ENCODE measurements at regions not wholly inside any gene's neighbourhood (a gene's known extent, or its start where the extent isn't known, plus 50 kb on each side); places are given as distances from the start of the nearest gene placed in this dataset.

- intact Hi-C loops (cut with micrococcal nuclease) (no loop called here), in situ Hi-C loops (cut with MboI; ENCODE audit: low sequenced_read_pairs) (no loop called here), dilution Hi-C loops (cut with HindIII; ENCODE audit: low sequenced_read_pairs, unreplicated experiment) (no loop called here)
- ChIA-PET POLR2A (ENCODE audit: unreplicated experiment) (no interaction called here), CTCF (interaction anchor here (0.7 kb wide), 1 partner anchor 86 kb away, joined by 3 read pairs; no protein-coding TSS in a partner anchor)
- no peaks in the 10 kb centered on the region for H3K27me3 ChIP-seq (ENCODE audit: control insufficient read depth, insufficient read depth, low read length)
- no peak overlapping the region for H3K4ac ChIP-seq (ENCODE audit: low read depth, low read length)
- H3K27ac ChIP-seq (ENCODE audit: insufficient read depth, low read length) = no peak overlapping the region
- no peak overlapping the region for H2BK20ac ChIP-seq (ENCODE audit: low read depth, low read length)
- H3K4me3 ChIP-seq (ENCODE audit: insufficient read depth, low read depth, low read length) = no peak overlapping the region
- no TSS peak for BruUV-seq (replicated peaks)
- H2AFZ ChIP-seq (replicated peaks; ENCODE audit: low read length, poor library complexity) = no peak overlapping the region
- no peaks in the 10 kb centered on the region for H3K36me3 ChIP-seq (ENCODE audit: control insufficient read depth, insufficient read depth, low read length)
- TF ChIP-seq FOS (IDR thresholded peaks at IDR 0.05; ENCODE audit: low read depth, low read length) (no peak), USF2 (IDR thresholded peaks at IDR 0.05; ENCODE audit: low read depth, low read length) (no peak), CHD1 (IDR thresholded peaks at IDR 0.05; ENCODE audit: low read depth, low read length) (no peak), BHLHE40 (IDR thresholded peaks at IDR 0.05; ENCODE audit: low read depth, low read length) (no peak), MAZ (IDR thresholded peaks at IDR 0.05; ENCODE audit: borderline replicate concordance, low read depth, low read length) (no peak)
- no peak overlapping the region for H3K4me2 ChIP-seq (ENCODE audit: low read depth, low read length)
- WGBS, 2 experiments (ENCODE audit: extremely low coverage in 2 of 2, insufficient read length in 1 of 2) = no CpG with 5 or more reads among the region's 1 CpG
- no peak overlapping the region for H2BK120ac ChIP-seq (ENCODE audit: low read depth, low read length)
- DNase-seq = no peak
- H4K91ac ChIP-seq (ENCODE audit: insufficient read depth, low read depth, low read length) = no peak overlapping the region
- no peak overlapping the region for H4K5ac ChIP-seq (ENCODE audit: low read depth, low read length)
- H2BK5ac ChIP-seq (ENCODE audit: low read depth, low read length, poor library complexity, severe bottlenecking) = no peak overlapping the region
- H3K4me1 ChIP-seq (ENCODE audit: control insufficient read depth, insufficient read depth, low read length) = no peaks in the 10 kb centered on the region
- no peaks in the 10 kb centered on the region for H3K79me1 ChIP-seq (ENCODE audit: low read depth in 1 of 2, low read length in 2 of 2)
- H3K56ac ChIP-seq (ENCODE audit: extremely low read depth, insufficient read depth, low read length) = no peak overlapping the region
- H2AK5ac ChIP-seq (ENCODE audit: low read depth, low read length) = no peak overlapping the region
- no peak overlapping the region for H3K23ac ChIP-seq (ENCODE audit: low read depth, low read length)
- no peak overlapping the region for H3K14ac ChIP-seq (replicated peaks; ENCODE audit: low read depth, low read length)
- H3K9me3 ChIP-seq (ENCODE audit: control insufficient read depth, insufficient read depth, low read length) = no peaks in the 10 kb centered on the region; the same call in 1 of the 2 replicates
- H3K9ac ChIP-seq (ENCODE audit: low read depth, low read length) = no peak overlapping the region
- H4K8ac ChIP-seq (ENCODE audit: low read depth in 2 of 2, low read length in 2 of 2) = no peak overlapping the region
- no peaks in the 10 kb centered on the region for H4K20me1 ChIP-seq (ENCODE audit: insufficient read depth, low read length)
- H3K9me1 ChIP-seq (ENCODE audit: insufficient read depth, low read length) = no peaks in the 10 kb centered on the region
- no peak overlapping the region for H2BK15ac ChIP-seq (ENCODE audit: low read depth, low read length)
- no peak overlapping the region for H2AK9ac ChIP-seq (replicated peaks; ENCODE audit: low read depth, low read length, poor library complexity)
- no peak for ATAC-seq (ENCODE audit: low read depth)
- H3K18ac ChIP-seq (ENCODE audit: low read depth, low read length) = no peak overlapping the region
Measured at GRCh38 chr13:84038001-84038400, 155.7 kb upstream of the SLITRK1 start.

All from IMR-90 (cell line).